PFSK-1 (cell line): ENCODE measurements at regions not wholly inside any gene's neighbourhood (a gene's known extent, or its start where the extent isn't known, plus 50 kb on each side); places are given as distances from the start of the nearest gene placed in this dataset.

Source experiments
- SIN3A ChIP-seq: IDR thresholded peaks from 2 replicates; pipeline ENCODE4 v1.6.1; 2012; ENCODE audit warnings: mild to moderate bottlenecking, low read length, moderate library complexity, borderline replicate concordance; ENCODE audit not compliant: insufficient read depth
- TAF1 ChIP-seq: IDR thresholded peaks from 2 replicates; pipeline ENCODE4 v1.6.1; 2012; ENCODE audit warnings: low read length, control low read depth, borderline replicate concordance; ENCODE audit not compliant: insufficient read depth
- TF ChIP-seq, protein P1 (sequence below), 2 experiments: IDR thresholded peaks; 2 replicates each; pipeline versions ENCODE4 v1.6.1 to v1.8.0; 2011 to 2012; ENCODE audit warnings: low read depth in 2 of 2, low read length in 2 of 2, control low read depth in 1 of 2, inconsistent platforms in 1 of 2, mild to moderate bottlenecking in 1 of 2, moderate library complexity in 1 of 2; ENCODE audit not compliant: insufficient read depth in 1 of 2

- TF ChIP-seq SIN3A, result no peak
- no peak for TF ChIP-seq TAF1
- TF ChIP-seq, protein P1, sequence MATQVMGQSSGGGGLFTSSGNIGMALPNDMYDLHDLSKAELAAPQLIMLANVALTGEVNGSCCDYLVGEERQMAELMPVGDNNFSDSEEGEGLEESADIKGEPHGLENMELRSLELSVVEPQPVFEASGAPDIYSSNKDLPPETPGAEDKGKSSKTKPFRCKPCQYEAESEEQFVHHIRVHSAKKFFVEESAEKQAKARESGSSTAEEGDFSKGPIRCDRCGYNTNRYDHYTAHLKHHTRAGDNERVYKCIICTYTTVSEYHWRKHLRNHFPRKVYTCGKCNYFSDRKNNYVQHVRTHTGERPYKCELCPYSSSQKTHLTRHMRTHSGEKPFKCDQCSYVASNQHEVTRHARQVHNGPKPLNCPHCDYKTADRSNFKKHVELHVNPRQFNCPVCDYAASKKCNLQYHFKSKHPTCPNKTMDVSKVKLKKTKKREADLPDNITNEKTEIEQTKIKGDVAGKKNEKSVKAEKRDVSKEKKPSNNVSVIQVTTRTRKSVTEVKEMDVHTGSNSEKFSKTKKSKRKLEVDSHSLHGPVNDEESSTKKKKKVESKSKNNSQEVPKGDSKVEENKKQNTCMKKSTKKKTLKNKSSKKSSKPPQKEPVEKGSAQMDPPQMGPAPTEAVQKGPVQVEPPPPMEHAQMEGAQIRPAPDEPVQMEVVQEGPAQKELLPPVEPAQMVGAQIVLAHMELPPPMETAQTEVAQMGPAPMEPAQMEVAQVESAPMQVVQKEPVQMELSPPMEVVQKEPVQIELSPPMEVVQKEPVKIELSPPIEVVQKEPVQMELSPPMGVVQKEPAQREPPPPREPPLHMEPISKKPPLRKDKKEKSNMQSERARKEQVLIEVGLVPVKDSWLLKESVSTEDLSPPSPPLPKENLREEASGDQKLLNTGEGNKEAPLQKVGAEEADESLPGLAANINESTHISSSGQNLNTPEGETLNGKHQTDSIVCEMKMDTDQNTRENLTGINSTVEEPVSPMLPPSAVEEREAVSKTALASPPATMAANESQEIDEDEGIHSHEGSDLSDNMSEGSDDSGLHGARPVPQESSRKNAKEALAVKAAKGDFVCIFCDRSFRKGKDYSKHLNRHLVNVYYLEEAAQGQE (IDR thresholded peaks at IDR 0.05; ENCODE audit: insufficient read depth in 1 of 2, low read depth in 2 of 2, low read length in 2 of 2), result no peak
These were observed 54.3 kb upstream of the ZNF469 start for GRCh38 chr16:88328313-88328980.
